22Rv1 (cell line): ENCODE measurements at regions not wholly inside any gene's neighbourhood (a gene's known extent, or its start where the extent isn't known, plus 50 kb on each side); places are given as distances from the start of the nearest gene placed in this dataset.

ENCODE experiments used
- H3K27ac ChIP-seq: fragments of 450-650 bp; 2 replicates; pipeline ENCODE4 v1.5.1; 2017
- ZFX ChIP-seq: fragments of 450-650 bp; IDR thresholded peaks from 2 replicates; pipeline ENCODE4 v1.6.1; 2017; ENCODE audit warnings: antibody characterized with exemption, borderline replicate concordance
- TF ChIP-seq, protein P1 (sequence below): fragments of 450-650 bp; IDR thresholded peaks from 2 replicates; pipeline ENCODE4 v1.5.1; 2017; ENCODE audit warnings: mild to moderate bottlenecking

- no peak for TF ChIP-seq ZFX
- TF ChIP-seq, protein P1, sequence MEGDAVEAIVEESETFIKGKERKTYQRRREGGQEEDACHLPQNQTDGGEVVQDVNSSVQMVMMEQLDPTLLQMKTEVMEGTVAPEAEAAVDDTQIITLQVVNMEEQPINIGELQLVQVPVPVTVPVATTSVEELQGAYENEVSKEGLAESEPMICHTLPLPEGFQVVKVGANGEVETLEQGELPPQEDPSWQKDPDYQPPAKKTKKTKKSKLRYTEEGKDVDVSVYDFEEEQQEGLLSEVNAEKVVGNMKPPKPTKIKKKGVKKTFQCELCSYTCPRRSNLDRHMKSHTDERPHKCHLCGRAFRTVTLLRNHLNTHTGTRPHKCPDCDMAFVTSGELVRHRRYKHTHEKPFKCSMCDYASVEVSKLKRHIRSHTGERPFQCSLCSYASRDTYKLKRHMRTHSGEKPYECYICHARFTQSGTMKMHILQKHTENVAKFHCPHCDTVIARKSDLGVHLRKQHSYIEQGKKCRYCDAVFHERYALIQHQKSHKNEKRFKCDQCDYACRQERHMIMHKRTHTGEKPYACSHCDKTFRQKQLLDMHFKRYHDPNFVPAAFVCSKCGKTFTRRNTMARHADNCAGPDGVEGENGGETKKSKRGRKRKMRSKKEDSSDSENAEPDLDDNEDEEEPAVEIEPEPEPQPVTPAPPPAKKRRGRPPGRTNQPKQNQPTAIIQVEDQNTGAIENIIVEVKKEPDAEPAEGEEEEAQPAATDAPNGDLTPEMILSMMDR = no peak
- no peak overlapping the region for H3K27ac ChIP-seq
Measured at GRCh38 chr1:5722635-5723164, 269.5 kb downstream of the NPHP4 start.

DNA sequence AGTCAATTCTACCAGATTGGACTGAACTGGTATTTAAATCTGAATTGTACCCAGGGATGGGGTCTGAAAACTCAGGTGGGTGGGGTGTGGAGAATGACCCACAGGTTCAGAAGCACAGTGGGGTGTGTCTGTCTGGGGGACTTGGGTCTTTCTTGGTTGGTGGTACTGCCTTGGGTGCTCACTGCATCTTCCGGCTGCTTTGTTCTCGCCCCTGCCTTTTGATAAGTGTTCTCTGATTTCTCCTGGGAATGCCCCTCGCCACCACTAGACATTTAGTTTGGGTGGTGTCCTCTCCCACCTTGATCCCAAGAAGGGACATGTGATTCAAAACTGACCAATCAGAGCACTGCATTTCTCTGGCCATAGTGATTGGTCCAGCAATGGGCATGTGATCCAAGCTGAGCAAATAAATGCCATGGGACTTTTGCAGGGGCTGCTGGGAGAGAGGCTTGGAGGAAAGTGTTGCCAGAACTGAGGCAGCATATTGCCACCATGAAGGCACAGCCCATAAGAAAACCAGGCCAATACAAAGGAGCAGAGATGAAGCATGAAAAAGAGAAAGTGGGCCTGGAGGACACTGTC lies 270.5 kb downstream of the NPHP4 start:
- no peak overlapping the region for H3K27ac ChIP-seq
- TF ChIP-seq, protein P1 = no peak
- no peak for TF ChIP-seq ZFX

DNA sequence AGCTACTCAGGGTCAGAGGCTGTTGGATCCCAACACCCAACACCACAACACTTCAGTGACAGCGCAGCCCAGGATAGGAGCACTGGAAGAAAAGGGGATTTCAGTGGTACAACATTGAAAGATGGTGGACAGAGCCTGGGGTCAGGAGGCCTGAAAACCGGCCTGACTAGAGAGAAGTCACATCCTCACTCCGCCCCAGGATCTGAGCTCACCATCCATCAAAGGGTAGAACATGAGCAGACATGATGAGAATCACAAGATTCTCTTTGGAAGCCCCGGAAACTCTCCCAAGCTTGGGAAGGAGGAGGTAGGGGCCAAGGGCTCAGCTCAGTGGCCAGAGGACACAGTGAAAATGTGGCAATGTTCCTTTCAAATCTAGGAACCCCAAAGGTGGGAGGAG lies 271.3 kb downstream of the NPHP4 start:
- H3K27ac ChIP-seq = no peak overlapping the region
- no peak for TF ChIP-seq ZFX
- TF ChIP-seq, protein P1 = no peak

- H3K27ac ChIP-seq = no peak overlapping the region
- TF ChIP-seq ZFX = no peak
Measured at GRCh38 chr1:5720484-5720883, 271.7 kb downstream of the NPHP4 start.

DNA sequence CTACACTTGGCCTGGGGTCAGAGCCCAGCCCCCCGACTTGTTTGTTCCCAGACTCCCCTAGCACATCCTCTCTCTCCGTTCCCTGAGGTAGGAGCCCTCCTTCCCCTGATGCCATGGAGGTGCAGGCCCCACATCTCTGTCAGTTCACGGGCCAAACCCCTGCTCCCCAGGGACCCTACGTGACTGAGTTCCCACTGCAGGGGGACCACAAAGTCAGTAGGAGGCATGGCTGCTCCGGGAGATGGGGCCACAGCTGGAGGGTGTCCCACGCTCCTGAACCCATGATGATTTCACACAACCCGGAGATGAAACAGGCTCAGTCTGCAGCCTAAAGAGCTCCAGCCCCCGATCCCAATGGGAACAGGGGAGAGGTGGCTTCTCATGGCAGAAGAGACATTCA lies 272.2 kb downstream of the NPHP4 start:
- no peak overlapping the region for H3K27ac ChIP-seq
- no peak for TF ChIP-seq ZFX
- TF ChIP-seq, protein P1 = no peak

DNA sequence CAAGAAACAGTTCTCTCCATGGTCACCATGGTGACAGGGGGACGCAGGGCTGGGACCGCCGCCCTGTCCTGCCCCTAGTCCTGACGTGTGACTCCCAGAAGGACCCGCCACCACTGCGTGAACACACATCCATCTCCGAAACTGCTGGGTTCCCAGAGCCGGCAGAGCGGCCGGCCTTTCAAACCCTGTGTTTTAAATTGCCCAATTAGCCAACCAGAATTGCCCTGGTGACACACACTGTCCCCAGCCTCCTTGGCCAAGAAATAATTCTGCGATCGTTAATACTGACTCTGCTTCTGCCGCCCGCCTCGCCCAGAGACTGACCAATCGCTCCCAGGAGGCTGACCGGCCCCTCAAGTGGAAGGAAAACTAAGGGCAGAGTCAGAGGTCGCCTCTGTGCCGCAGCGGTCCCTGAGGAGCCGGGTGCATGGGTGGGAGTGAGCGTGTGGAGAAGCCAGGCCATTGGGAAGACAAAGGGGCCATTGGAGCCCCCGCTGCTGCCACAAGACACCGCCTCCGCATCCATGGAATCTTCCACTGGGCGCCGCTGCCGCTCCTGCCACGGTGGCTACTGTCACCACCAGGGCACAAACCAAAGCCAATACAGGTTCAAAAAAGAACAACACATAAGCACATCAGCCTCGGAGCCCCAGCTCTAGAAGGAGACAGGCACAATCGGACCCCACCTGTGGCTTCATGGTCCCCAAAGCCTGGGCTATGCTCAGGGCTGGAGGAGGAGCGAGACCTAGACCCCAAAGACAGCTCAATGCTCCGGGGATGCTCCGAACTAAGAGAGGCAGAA lies 273.2 kb downstream of the NPHP4 start:
- no peak overlapping the region for H3K27ac ChIP-seq
- TF ChIP-seq, protein P1 = peak; percentile 25
- no peak for TF ChIP-seq ZFX

DNA sequence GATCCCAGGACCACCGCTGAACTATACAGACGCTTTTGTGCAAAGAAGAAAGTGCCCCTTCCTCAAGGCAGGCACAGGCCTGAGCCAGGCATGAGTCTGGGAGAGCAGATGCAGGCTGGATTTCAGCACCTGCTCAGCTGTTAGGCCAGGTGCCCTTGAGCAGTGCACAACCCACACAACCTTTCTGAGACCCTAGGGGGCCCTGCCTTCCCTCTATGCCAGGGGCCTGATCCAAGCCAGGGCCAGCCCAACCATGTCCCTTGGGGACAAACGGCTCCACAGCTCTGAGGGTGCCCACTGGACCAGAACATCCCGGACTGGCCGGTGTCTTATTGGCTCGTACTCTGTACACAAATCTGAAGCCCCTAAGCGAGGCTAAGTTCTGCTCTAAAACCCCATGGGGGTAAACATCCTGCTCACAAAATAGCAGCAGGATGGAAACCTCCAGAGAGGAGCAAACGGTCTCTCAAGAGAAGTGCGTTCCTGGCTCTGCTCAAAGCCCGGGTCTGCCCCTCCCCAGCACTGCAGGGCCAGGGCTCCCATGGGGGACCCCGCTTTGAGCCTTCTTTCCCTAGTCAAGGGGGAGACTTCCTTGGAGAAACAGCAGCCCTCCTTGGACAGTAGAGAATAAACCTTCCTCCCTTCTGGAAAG lies 275.1 kb downstream of the NPHP4 start:
- no peak for TF ChIP-seq ZFX
- TF ChIP-seq, protein P1 = no peak
- H3K27ac ChIP-seq = no peak overlapping the region
